GM21390 (cell line): ENCODE measurements at regions not wholly inside any gene's neighbourhood (a gene's known extent, or its start where the extent isn't known, plus 50 kb on each side); places are given as distances from the start of the nearest gene placed in this dataset.
A peak's percentile ranks its signal among the peaks of the same experiment; 100 is the strongest.

Source experiments
- ATAC-seq: cut with Tn5 transposase; IDR thresholded peaks from one replicate; pipeline ENCODE4 v1.9.1; 2021; ENCODE audit not compliant: unreplicated experiment

- ATAC-seq, result no peak
These were observed 540.1 kb upstream of the SEMA6D start for GRCh38 chr15:47177177-47177576.

- no peak for ATAC-seq
These were observed 537.3 kb upstream of the SEMA6D start for GRCh38 chr15:47179988-47180387.

GRCh38 chr15:47182818-47183217 is 534.5 kb upstream of the SEMA6D start:
- no peak for ATAC-seq

GRCh38 chr15:47184003-47184907 is 533.0 kb upstream of the SEMA6D start:
- no peak for ATAC-seq

GRCh38 chr15:47184908-47185801 is 532.1 kb upstream of the SEMA6D start:
- no peak for ATAC-seq

GRCh38 chr15:47186075-47186474 is 531.2 kb upstream of the SEMA6D start:
- ATAC-seq, result no peak

- no peak for ATAC-seq
These were observed 528.4 kb upstream of the SEMA6D start for GRCh38 chr15:47188758-47189507.

GRCh38 chr15:47194718-47195117 is 522.6 kb upstream of the SEMA6D start:
- ATAC-seq, result no peak

GRCh38 chr15:47196048-47196447 is 521.3 kb upstream of the SEMA6D start:
- peak; percentile 93 for ATAC-seq

- no peak for ATAC-seq
These were observed 513.3 kb upstream of the SEMA6D start for GRCh38 chr15:47203993-47204392.

GRCh38 chr15:47206358-47206978 is 510.8 kb upstream of the SEMA6D start:
- no peak for ATAC-seq

- ATAC-seq, result no peak
These were observed 507.7 kb upstream of the SEMA6D start for GRCh38 chr15:47209591-47209990.

- ATAC-seq, result no peak
These were observed 504.9 kb upstream of the SEMA6D start for GRCh38 chr15:47212222-47213010.

GRCh38 chr15:47213883-47214282 is 503.4 kb upstream of the SEMA6D start:
- ATAC-seq, result no peak

GRCh38 chr15:47218295-47218694 is 499.0 kb upstream of the SEMA6D start:
- ATAC-seq, result no peak

GRCh38 chr15:47244361-47244760 is 472.9 kb upstream of the SEMA6D start:
- ATAC-seq, result no peak

- ATAC-seq, result no peak
These were observed 471.0 kb upstream of the SEMA6D start for GRCh38 chr15:47246317-47246716.

- no peak for ATAC-seq
These were observed 458.8 kb upstream of the SEMA6D start for GRCh38 chr15:47258521-47258920.

- no peak for ATAC-seq
These were observed 451.6 kb upstream of the SEMA6D start for GRCh38 chr15:47265686-47266085.

- no peak for ATAC-seq
These were observed 450.7 kb upstream of the SEMA6D start for GRCh38 chr15:47266566-47266965.
